NCI-H748 treated with DMSO at 0.1 percent for 48 hours (cell line): ENCODE measurements at regions not wholly inside any gene's neighbourhood (a gene's known extent, or its start where the extent isn't known, plus 50 kb on each side); places are given as distances from the start of the nearest gene placed in this dataset.
"Not testable (repeated sequence)": the region's sequence is repeated elsewhere in the genome, so short reads cannot be mapped to it uniquely, and the experiment has no call there.

Experiments used
- DNase-seq: peaks from one replicate; lab custom pipeline; 2025; lab: John Stamatoyannopoulos, UW

DNA sequence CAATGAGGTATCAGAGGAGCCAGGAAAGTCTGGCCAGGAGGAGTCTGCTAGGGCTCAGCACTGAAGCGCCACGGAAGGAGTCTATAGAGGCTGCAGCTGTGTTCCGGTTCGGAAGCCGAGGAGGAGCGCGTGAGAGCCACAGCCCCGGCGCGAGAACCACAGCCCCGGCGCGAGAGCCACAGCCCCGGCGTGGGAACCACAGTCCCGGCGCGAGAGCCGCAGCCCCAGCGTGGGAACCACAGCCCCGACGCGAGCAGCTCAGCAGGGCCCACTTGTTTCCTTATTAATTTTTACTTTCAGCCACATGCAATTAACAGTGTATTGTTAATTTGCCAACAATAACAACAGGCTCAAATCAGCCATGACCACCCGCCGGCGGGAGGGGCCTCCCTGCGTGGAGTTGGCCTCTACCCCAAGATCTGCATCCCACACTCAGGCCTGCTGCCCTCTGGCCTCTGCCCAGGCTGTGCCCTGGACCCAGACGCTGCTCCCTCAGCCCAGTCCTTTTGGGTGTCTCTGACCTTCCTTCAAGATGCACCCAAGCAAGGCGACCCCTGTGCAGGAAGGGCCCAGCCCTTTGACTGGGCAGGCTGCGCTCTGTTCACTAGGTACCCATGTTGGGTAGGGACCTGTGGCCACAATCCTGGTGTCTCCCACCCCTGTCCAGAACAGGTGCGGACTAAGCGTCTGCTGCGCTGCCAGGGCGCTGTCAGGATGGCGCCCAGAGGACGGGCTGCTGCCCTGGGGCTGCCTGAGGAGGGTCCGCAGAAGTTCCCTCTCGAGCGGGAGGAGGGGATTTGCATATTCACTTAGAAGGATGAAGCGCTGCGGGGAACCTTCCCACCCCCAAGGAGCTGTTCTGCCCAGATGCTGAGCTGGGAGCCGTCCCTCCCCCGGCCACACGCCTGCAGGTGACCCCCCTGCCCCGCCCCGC is 113.8 kb downstream of the ADRA2C start:
- no peak for DNase-seq

GRCh38 chr4:3880615-3881120 is 114.5 kb downstream of the ADRA2C start:
- peak; percentile 2 for DNase-seq

DNA sequence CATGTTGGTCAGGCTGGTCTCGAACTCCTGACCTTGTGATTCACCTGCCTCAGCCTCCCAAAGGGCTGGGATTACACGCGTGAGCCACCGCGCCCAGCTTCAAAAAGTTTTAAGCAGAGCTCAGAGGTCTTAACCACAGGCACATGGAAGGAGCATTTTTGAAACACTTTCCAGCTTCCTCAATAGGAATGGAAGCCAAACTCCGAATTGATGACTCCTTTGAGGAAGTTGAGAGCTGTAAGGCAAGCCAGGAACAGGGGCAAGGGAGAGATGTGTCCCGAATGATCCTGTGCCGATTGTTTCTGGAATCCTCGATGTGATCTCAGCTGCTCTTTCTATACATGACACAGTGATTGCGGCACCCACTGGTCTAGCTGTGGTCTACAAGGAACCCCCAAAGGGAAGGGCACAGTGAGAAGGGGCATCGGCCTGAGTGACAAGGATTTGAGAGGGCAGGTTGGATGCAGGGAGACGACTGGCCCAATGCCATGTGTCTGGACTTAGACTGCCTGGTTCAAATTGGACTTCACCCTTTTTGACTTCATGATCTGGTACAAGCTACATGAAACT is 116.2 kb downstream of the ADRA2C start:
- DNase-seq = not testable (repeated sequence)

DNA sequence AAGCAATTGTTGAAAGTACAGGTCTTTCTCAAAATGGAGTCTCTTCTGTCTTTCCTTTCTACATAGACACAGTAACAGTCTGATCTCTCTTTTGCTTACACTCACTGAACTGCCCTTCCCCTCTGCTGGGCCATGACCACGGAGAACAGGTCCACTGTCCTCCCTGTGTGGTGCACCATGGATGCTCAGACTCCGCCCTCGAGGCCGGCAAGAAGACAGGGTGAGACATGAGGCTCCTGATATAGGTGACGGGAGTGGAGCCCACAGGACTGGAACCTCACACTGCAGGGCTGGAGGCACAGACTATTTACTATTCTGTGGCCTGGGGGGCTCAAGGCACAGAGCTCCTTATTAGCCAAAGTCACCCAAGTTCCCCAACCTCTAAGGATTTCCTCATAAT is 118.1 kb downstream of the ADRA2C start:
- DNase-seq = not testable (repeated sequence)

GRCh38 chr4:3893590-3893989 is 127.4 kb downstream of the ADRA2C start:
- not testable (repeated sequence) for DNase-seq

DNA sequence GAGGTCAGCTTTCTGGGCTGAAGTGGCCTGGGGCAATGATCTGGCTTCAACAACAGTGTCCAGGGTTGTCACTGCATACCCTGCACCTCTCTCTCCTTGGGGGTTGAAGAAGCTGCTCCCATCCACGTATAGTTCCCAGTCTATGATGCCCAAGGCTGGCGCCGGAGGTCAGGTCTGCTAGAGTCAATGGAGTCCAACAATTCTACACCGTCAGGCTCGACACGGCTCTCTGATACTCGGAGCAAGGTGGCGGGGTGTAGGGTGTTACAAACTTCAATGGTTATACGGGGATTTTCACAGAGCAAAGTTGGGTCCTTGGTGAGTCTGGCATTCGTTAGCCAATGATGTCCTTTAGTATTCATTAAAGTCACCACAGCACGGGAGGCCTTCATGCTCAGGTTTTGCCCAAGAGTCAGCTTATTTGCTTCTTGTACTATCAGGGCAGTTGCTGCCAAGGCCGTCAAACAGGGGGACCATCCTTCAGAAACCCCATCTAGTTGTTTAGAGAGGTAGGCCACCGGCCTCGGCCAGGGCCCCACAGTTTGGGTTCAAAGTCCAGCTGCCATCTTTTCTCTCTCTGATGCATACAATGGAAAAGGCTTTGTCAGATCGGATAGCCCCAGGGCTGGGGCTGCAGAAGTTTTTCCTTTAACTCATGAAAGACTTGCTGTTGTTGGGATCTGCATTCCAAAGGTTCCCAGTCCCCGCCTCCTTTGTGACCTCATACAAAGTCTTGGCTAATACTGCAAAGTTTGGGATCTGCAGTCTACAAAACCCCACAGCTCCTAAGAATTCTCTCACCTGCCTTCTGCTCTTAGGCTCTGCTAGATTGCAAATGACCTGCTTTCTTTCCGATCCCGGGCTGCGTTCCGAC is 128.1 kb downstream of the ADRA2C start:
- DNase-seq = not testable (repeated sequence)

- DNase-seq = no peak
These were observed 130.3 kb downstream of the ADRA2C start for GRCh38 chr4:3896441-3896840.

GRCh38 chr4:3896871-3897578 is 130.8 kb downstream of the ADRA2C start:
- DNase-seq = not testable (repeated sequence)

DNA sequence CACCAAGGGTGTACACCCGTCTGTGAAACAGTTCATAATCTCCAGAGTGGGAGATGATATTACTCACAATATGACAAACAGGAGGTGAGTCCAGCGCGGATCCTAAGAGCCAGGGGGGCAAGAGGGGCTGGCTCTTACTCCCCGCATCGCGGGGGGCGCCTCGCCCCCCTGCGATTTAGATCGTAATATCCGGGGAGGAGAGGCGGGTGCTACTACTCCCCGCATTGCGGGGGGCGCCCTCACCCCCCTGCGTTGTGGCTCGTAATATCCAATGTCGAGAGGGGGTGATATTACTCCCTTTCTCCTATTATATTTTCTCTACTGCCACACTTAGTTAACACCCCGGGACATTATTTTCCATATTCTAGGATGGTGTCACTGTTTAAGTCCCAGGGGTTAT is 131.9 kb downstream of the ADRA2C start:
- no peak for DNase-seq

- DNase-seq = not testable (repeated sequence)
These were observed 132.7 kb downstream of the ADRA2C start for GRCh38 chr4:3898928-3899327.

- not testable (repeated sequence) for DNase-seq
These were observed 138.2 kb downstream of the ADRA2C start for GRCh38 chr4:3904264-3904955.

DNA sequence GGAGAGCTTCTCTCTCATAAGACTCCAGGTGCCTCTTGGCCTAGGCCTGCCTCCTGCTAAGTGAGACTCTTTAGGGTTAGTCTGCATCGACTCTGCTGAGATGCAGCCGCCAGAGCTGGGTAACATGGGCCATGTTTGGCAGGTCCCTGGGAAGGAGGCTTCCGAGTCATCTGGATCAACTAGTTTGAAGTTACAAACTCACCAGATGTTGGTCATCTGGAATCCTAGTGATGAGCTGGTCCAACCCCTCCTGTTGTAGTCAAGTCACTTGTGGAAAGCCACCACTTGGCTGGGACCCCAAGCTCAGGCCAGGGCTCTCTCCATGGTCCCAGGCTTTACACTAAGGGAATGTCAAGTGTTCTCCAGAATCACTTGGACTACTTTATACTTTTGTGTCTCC is 143.4 kb downstream of the ADRA2C start:
- DNase-seq = not testable (repeated sequence)

GRCh38 chr4:3910161-3910950 is 144.2 kb downstream of the ADRA2C start:
- DNase-seq = not testable (repeated sequence)

DNA sequence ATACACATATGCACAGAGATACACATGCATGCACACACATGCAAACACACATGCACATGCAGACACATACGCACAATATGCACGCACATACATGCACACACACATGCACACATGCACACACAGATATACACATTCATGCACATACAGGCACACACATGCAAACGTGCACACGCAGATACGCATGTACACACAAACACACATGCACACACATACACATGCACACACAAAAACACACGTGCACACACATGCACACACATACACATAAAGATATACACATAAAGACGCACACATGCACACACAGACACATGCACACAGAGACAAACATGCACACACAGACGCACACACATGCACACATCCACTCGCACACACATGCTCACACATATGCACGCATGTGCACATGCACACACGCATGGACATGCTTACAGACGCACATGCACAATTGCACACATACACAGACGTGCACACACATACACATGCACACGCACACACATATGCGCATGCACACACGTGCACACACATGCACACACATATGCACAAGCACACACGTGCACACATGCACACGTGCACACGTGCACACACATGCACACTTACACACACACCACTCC is 145.2 kb downstream of the ADRA2C start:
- DNase-seq = no peak

DNA sequence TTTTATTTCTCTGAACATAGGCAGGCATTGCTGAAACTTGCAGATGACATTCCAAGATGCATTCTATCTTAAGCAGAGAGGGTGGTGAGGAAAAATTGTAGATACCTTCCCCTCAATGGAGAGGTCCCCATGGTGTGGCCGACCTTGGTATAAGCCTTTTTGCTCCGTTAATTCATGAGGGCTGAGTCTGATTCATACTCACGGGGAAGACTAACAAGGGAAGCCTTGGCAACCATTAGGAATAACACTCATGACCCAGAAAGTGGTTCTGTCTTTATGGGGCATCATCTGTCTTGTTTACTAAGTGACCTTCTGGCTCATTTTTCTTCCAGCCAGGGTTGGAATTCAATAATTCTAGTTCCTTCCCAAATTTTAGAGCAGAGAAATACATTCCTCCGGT is 148.3 kb downstream of the ADRA2C start:
- not testable (repeated sequence) for DNase-seq

DNA sequence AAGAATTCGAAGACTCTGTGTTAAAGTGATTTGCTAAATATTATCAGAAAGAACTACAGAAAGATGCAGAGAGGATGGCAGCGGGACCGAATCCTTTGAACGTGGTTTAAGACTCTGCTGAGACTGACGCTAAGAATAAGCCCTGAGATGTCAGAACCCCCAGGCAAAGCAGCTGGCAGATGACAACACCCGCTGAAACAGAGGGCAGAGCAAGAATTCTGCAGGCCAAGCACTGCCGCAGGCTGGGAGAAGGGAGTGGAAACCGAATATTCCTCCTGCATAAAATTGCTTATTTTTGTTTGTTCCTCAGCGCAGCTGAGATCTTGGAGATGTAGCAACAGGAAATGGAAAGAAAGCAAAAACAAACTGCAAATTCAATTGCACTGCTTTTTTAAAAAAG is 153.3 kb downstream of the ADRA2C start:
- DNase-seq = not testable (repeated sequence)

- DNase-seq = not testable (repeated sequence)
These were observed 155.7 kb downstream of the ADRA2C start for GRCh38 chr4:3921902-3922301.

DNA sequence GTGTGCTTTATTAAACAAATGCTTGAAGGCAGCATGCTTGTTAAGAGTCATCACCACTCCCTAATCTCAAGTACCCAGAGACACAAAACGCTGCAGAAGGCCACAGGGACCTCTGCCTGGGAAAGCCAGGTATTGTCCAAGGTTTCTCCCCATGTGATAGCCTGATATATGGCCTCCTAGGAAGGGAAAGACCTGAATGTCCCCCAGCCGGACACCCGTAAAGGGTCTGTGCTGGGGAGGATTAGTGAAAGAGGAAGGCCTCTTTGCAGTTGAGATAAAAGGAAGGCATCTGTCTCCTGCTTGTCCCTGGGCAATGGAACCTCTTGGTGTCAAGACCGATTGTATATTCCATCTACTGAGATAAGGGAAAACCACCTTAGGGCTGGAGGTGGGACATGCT is 159.7 kb downstream of the ADRA2C start:
- not testable (repeated sequence) for DNase-seq

DNA sequence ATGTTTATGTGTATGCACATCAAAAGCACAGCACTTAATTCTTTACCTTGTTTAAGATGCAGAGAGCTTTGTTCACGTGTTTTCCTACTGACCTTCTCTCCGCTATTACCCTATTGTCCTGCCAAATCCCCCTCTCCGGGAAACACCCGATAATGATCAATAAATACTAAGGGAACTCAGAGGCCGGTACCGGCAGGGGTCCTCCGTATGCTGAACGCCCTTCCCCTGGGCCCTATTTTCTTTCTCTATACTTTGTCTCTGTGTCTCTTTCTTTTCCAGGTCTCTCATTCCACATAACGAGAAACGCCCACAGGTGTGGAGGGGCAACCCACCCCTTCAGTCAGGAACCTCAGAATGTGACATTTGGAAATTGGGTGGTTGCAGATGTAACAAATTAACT is 160.1 kb downstream of the ADRA2C start:
- DNase-seq = not testable (repeated sequence)
